ENCODE measurements at regions not wholly inside any gene's neighbourhood (a gene's known extent, or its start where the extent isn't known, plus 50 kb on each side); places are given as distances from the start of the nearest gene placed in this dataset.

DNA sequence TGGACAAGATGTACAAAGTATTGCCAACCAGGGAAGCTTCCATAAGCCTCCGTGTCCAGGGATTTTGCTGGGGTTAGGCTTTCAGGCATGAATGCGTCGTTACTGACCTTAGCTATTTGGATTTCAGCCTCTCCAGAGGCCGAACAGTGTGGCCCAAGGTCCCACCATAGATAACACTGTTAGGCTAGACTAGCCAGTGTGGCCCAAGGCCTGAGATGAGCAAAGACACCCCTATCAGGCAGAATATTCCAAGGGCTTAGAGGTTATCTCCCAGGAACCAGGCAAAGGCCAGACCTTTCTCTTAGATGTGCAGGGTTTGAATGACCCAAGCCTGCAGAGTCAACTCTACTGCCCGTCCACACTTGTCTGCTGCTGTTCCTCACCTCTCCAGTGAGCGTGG, 131.7 kb upstream of the NDUFV2 start:
- TF ChIP-seq CREB5 (CRISPR knock-in tag; IDR thresholded peaks at IDR 0.05; ENCODE audit: low read depth): no peak
- no peak for TF ChIP-seq ZNF8 (CRISPR knock-in tag; IDR thresholded peaks at IDR 0.05)
- no peak for TF ChIP-seq TOX (CRISPR knock-in tag; IDR thresholded peaks at IDR 0.05; ENCODE audit: borderline replicate concordance)
- no peak for TF ChIP-seq PATZ1 (CRISPR knock-in tag; IDR thresholded peaks at IDR 0.05; ENCODE audit: borderline replicate concordance)
- TF ChIP-seq ZFP30 (CRISPR knock-in tag; IDR thresholded peaks at IDR 0.05): no peak
- TF ChIP-seq ARNTL (CRISPR knock-in tag; IDR thresholded peaks at IDR 0.05; ENCODE audit: borderline replicate concordance, low read depth): no peak
- no peak for TF ChIP-seq CSRNP3 (CRISPR knock-in tag; IDR thresholded peaks at IDR 0.05)
- TF ChIP-seq ISL1 (CRISPR knock-in tag; IDR thresholded peaks at IDR 0.05): no peak
- TF ChIP-seq ZNF565 (CRISPR knock-in tag; conservative IDR thresholded peaks at IDR 0.05; ENCODE audit: low read depth): no peak
- no peak for TF ChIP-seq TSHZ2 (CRISPR knock-in tag; IDR thresholded peaks at IDR 0.05)
- no peak for TF ChIP-seq TCF4 (CRISPR knock-in tag; IDR thresholded peaks at IDR 0.05; ENCODE audit: borderline replicate concordance)

All from SK-N-SH treated with all-trans-retinoic acid at 6 μM for 48 hours (cell line).